WTC11 (cell line): ENCODE measurements at regions not wholly inside any gene's neighbourhood (a gene's known extent, or its start where the extent isn't known, plus 50 kb on each side); places are given as distances from the start of the nearest gene placed in this dataset.

Experiments
- CTCF ChIP-seq: fragments of 200-600 bp; IDR thresholded peaks from 2 replicates; pipeline ENCODE4 v1.8.0; 2022; ENCODE audit warnings: antibody characterized with exemption
- E2F4 ChIP-seq: sonication (generic); formaldehyde crosslinking; IDR thresholded peaks from 2 replicates; pipeline ENCODE4 v1.8.1; 2022; ENCODE audit warnings: low read depth, mild to moderate bottlenecking, moderate library complexity, missing genetic modification reagents, borderline replicate concordance
- ESRRA ChIP-seq: sonication (generic); formaldehyde crosslinking; IDR thresholded peaks from 2 replicates; pipeline ENCODE4 v1.8.1; 2022; ENCODE audit warnings: mild to moderate bottlenecking, missing genetic modification reagents, borderline replicate concordance
- TEAD1 ChIP-seq: sonication (generic); formaldehyde crosslinking; IDR thresholded peaks from 2 replicates; pipeline ENCODE4 v1.8.0; 2022; ENCODE audit warnings: mild to moderate bottlenecking, missing genetic modification reagents
- ZNF263 ChIP-seq: sonication (generic); formaldehyde crosslinking; IDR thresholded peaks from 2 replicates; pipeline ENCODE4 v1.8.1; 2022; ENCODE audit warnings: low read depth, mild to moderate bottlenecking, moderate library complexity, missing genetic modification reagents
- ZNF423 ChIP-seq: fragments of 250-450 bp; sonication (Bioruptor Pico); IDR thresholded peaks from 2 replicates; pipeline ENCODE4 v2.1.2; 2022; ENCODE audit warnings: mild to moderate bottlenecking, moderate library complexity

GRCh38 chr21:25234857-25235801 lies 372.2 kb downstream of the MRPL39 start:
- TF ChIP-seq CTCF (no peak), ZNF263 (CRISPR knock-in tag) (no peak), ESRRA (no peak), E2F4 (CRISPR knock-in tag) (no peak), TEAD1 (no peak), ZNF423 (CRISPR knock-in tag) (no peak)
